Breast epithelium (tissue), 4 donors: ENCODE measurements at regions not wholly inside any gene's neighbourhood (a gene's known extent, or its start where the extent isn't known, plus 50 kb on each side); places are given as distances from the start of the nearest gene placed in this dataset.

Experiments used
- DNase-seq, 2 donors: peaks; one replicate each; pipeline ENCODE4 v3.0.0-alpha.2; 2019; ENCODE audit warnings: low spot score in 2 of 2
- H3K27ac ChIP-seq, 2 donors: fragments of 200-600 bp; sonication (generic) in 1 of 2; one replicate each; pipeline ENCODE4 v1.5.1; 2016 to 2019; ENCODE audit warnings: mild to moderate bottlenecking in 1 of 2
- H3K27me3 ChIP-seq, 2 donors: fragments of 200-600 bp; sonication (generic) in 1 of 2; one replicate each; pipeline versions ENCODE4 v1.5.1 to v1.6.0; 2017 to 2019; ENCODE audit warnings: control low read depth in 1 of 2, mild to moderate bottlenecking in 1 of 2
- H3K36me3 ChIP-seq: fragments of 200-600 bp; one replicate; pipeline ENCODE4 v1.5.1; 2019
- H3K4me1 ChIP-seq, 2 donors: fragments of 200-600 bp; sonication (generic); one replicate each; pipeline ENCODE4 v1.5.1; 2016 to 2019; ENCODE audit warnings: control low read depth in 1 of 2
- H3K4me3 ChIP-seq, 3 donors: fragments of 200-600 bp; sonication (generic); 1 replicate in 2 of 3; 2 replicates in 1 of 3; pipeline ENCODE4 v1.5.1; 2016 to 2019; ENCODE audit warnings: mild to moderate bottlenecking in 3 of 3, moderate library complexity in 2 of 3
- H3K9me3 ChIP-seq, 2 donors: fragments of 200-600 bp; sonication (generic) in 1 of 2; one replicate each; pipeline ENCODE4 v1.5.1; 2016 to 2019; ENCODE audit warnings: control low read depth in 1 of 2
- CTCF ChIP-seq, 3 donors: fragments of 450-650 bp; IDR thresholded peaks; one replicate each; pipeline ENCODE4 v1.5.1; 2016 to 2017; ENCODE audit warnings: antibody characterized with exemption in 3 of 3, mild to moderate bottlenecking in 3 of 3, moderate library complexity in 3 of 3
- POLR2A ChIP-seq: fragments of 450-650 bp; IDR thresholded peaks from one replicate; pipeline ENCODE4 v1.6.1; 2016; ENCODE audit warnings: antibody characterized with exemption, mild to moderate bottlenecking, moderate library complexity
- POLR2AphosphoS5 ChIP-seq, 3 donors: sonication (generic); formaldehyde crosslinking; IDR thresholded peaks; one replicate each; pipeline ENCODE4 v1.6.1; 2017; ENCODE audit warnings: antibody characterized with exemption in 3 of 3
- intact Hi-C: fragments of 100-400 bp; cut with DNase I; formaldehyde crosslinking; loops from one replicate; pipeline ENCODE4 v1.15.1; 2023; ENCODE audit warnings: low total_unique reads

GRCh38 chr22:27572278-27572666 lies 229.3 kb downstream of the MN1 start:
- Histone ChIP-seq H3K36me3 (no peaks in the 10 kb centered on the region), H3K27me3 (peaks cover 0 to 10% of the 10 kb centered on the region in 2 donors), H3K9me3 (peaks cover 0 to 7% of the 10 kb centered on the region in 2 donors), H3K27ac (no peak overlapping the region), H3K4me3 (no peak overlapping the region), H3K4me1 (no peaks in the 10 kb centered on the region)
- no peak for DNase-seq
- no peak for TF ChIP-seq POLR2AphosphoS5 (IDR thresholded peaks at IDR 0.05)
- TF ChIP-seq POLR2A: no peak
- no peak for TF ChIP-seq CTCF (IDR thresholded peaks at IDR 0.05)
- intact Hi-C loops: no loop called here

DNA sequence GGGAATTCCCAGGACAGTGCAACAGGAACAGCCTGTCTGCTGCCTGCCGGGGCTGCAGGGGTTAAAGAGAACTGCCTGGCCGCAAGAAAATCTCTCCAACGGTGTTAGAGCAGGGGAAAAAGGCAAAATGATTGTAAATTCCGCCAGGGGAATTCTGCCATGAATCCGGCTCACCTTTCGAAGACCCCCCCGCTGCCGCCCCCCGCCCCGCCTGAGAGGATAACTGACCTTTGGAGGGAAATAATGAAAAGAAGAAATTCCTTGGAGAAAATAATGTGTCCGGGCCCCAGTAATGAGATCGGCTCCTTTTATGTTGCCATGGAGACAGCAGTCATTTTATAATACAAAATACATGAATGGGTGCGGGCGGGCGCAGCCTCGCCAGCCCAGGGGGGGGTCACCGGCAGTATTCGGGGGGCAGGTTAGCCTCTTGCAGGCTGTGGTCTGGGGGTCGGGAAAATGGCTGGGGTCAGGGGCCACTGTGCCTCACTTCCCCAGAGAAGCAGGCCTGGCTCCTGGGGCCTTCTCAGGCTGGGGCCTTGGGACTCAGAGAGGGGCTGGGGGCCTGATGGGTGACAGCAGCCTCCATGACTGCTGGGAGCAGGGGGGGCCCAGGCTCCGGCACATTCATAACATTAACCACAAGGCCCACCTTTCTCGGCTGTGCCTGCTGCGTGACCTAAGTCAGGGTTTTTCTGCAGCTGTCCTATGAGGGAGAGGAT lies 228.1 kb downstream of the MN1 start:
- intact Hi-C loops: no loop called here
- no peaks in the 10 kb centered on the region for H3K36me3 ChIP-seq
- peaks cover 0 to 7% of the 10 kb centered on the region in 2 donors for H3K9me3 ChIP-seq
- peaks cover 0 to 10% of the 10 kb centered on the region in 2 donors for H3K27me3 ChIP-seq
- no peak overlapping the region for H3K4me3 ChIP-seq
- no peaks in the 10 kb centered on the region for H3K4me1 ChIP-seq
- no peak overlapping the region for H3K27ac ChIP-seq
- no peak for DNase-seq
- no peak for TF ChIP-seq CTCF (IDR thresholded peaks at IDR 0.05)
- no peak for TF ChIP-seq POLR2AphosphoS5 (IDR thresholded peaks at IDR 0.05)
- no peak for TF ChIP-seq POLR2A

GRCh38 chr22:27574002-27574366 lies 227.6 kb downstream of the MN1 start:
- TF ChIP-seq POLR2A (no peak), POLR2AphosphoS5 (IDR thresholded peaks at IDR 0.05) (no peak), CTCF (IDR thresholded peaks at IDR 0.05) (no peak)
- Histone ChIP-seq H3K36me3 (no peaks in the 10 kb centered on the region), H3K27me3 (peaks cover 0 to 10% of the 10 kb centered on the region in 2 donors), H3K27ac (no peak overlapping the region), H3K4me1 (no peaks in the 10 kb centered on the region), H3K4me3 (no peak overlapping the region), H3K9me3 (peaks cover 0 to 7% of the 10 kb centered on the region in 2 donors)
- intact Hi-C loops: no loop called here
- no peak for DNase-seq

DNA sequence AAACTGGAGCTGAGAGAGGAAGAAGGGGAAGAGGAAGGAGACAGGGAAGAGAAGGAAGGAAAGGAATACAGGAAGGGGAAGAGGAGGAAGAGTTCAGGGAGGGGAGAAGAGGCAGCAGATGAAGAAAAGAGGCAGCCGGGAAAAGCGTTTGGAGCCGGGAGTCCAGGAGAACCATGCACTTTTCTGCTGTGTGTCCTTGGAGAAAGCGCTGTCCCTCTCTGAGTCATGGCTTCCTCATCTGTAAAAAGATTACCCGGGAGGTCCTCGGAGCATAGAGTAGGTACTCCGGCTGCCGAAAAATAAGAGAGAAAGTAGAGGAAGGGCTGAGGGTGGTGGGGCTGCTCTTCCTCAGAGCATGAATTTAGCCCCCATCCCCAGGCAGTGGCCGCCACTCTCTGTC lies 226.9 kb downstream of the MN1 start:
- intact Hi-C loops: no loop called here
- no peak overlapping the region for H3K27ac ChIP-seq
- no peak for DNase-seq

More for the DNA sequence above, 226.9 kb downstream of the MN1 start:
- Histone ChIP-seq H3K4me3 (no peak overlapping the region), H3K9me3 (peaks cover 0 to 7% of the 10 kb centered on the region in 2 donors), H3K27me3 (peaks cover 0 to 10% of the 10 kb centered on the region in 2 donors), H3K4me1 (no peaks in the 10 kb centered on the region), H3K36me3 (no peaks in the 10 kb centered on the region)
- TF ChIP-seq POLR2AphosphoS5 (IDR thresholded peaks at IDR 0.05): no peak
- TF ChIP-seq POLR2A: no peak
- TF ChIP-seq CTCF (IDR thresholded peaks at IDR 0.05): no peak
